WTC11 (cell line): ENCODE measurements at regions not wholly inside any gene's neighbourhood (a gene's known extent, or its start where the extent isn't known, plus 50 kb on each side); places are given as distances from the start of the nearest gene placed in this dataset.

ENCODE experiments used
- CTCF ChIP-seq: fragments of 200-600 bp; IDR thresholded peaks from 2 replicates; pipeline ENCODE4 v1.8.0; 2022; ENCODE audit warnings: antibody characterized with exemption
- E2F1 ChIP-seq: sonication (generic); formaldehyde crosslinking; IDR thresholded peaks from 2 replicates; pipeline ENCODE4 v1.8.0; 2022; ENCODE audit warnings: mild to moderate bottlenecking, missing genetic modification reagents
- HMGA2 ChIP-seq: fragments of 250-450 bp; sonication (Bioruptor Pico); IDR thresholded peaks from 2 replicates; pipeline ENCODE4 v1.4.0; 2021; ENCODE audit warnings: mild to moderate bottlenecking, moderate library complexity
- ZNF423 ChIP-seq: fragments of 250-450 bp; sonication (Bioruptor Pico); IDR thresholded peaks from 2 replicates; pipeline ENCODE4 v2.1.2; 2022; ENCODE audit warnings: mild to moderate bottlenecking, moderate library complexity

- TF ChIP-seq ZNF423 (no peak), CTCF (no peak), HMGA2 (CRISPR knock-in tag) (no peak), E2F1 (CRISPR knock-in tag) (no peak)
Observed at GRCh38 chr13:39133781-39134180, 95.5 kb downstream of the NHLRC3 start.
